ENCODE measurements at regions not wholly inside any gene's neighbourhood (a gene's known extent, or its start where the extent isn't known, plus 50 kb on each side); places are given as distances from the start of the nearest gene placed in this dataset.

- Histone ChIP-seq H3K4me2 (no peak overlapping the region), H3K9ac (no peak overlapping the region), H3K36me3 (no peaks in the 10 kb centered on the region), H3K27ac (no peak overlapping the region), H3K4me3 (no peak overlapping the region), H4K20me1 (no peaks in the 10 kb centered on the region), H3K9me3 (no peaks in the 10 kb centered on the region; the same call in 1 of the 2 replicates), H3K27me3 (no peaks in the 10 kb centered on the region), H3K4me1 (no peaks in the 10 kb centered on the region)
- no peak for TF ChIP-seq Cebpa-rat (IDR thresholded peaks at IDR 0.05)
Observed at GRCh38 chr17:5719976-5720375, 135.7 kb upstream of the NLRP1 start.

GRCh38 chr17:5730373-5730772 lies 146.1 kb upstream of the NLRP1 start:
- Histone ChIP-seq H3K27ac (no peak overlapping the region), H3K27me3 (0 out of 2 replicates have a peak, but pooled peaks cover 4% of the 10 kb centered on the region)

GRCh38 chr17:5740937-5741336 lies 156.6 kb upstream of the NLRP1 start:
- Histone ChIP-seq H3K4me1 (peaks cover 13% of the 10 kb centered on the region), H3K9me3 (no peaks in the 10 kb centered on the region), H3K4me2 (no peak overlapping the region), H3K27me3 (no peaks in the 10 kb centered on the region), H3K27ac (no peak overlapping the region), H3K9ac (no peak overlapping the region), H3K36me3 (no peaks in the 10 kb centered on the region), H4K20me1 (no peaks in the 10 kb centered on the region), H3K4me3 (no peak overlapping the region)
- no peak for TF ChIP-seq Cebpa-rat (IDR thresholded peaks at IDR 0.05)

More at GRCh38 chr17:5730373-5730772, 146.1 kb upstream of the NLRP1 start:
- H3K36me3 ChIP-seq, result no peaks in the 10 kb centered on the region
- H3K4me1 ChIP-seq, result no peaks in the 10 kb centered on the region
- H3K9me3 ChIP-seq, result no peaks in the 10 kb centered on the region
- no peak overlapping the region for H3K4me3 ChIP-seq
- H4K20me1 ChIP-seq, result no peaks in the 10 kb centered on the region
- TF ChIP-seq Cebpa-rat (IDR thresholded peaks at IDR 0.05), result no peak
- no peak overlapping the region for H3K9ac ChIP-seq
- H3K4me2 ChIP-seq, result no peak overlapping the region

GRCh38 chr17:5741810-5742209 lies 157.5 kb upstream of the NLRP1 start:
- Histone ChIP-seq H3K27me3 (no peaks in the 10 kb centered on the region), H3K4me1 (peaks cover 18% of the 10 kb centered on the region), H3K4me2 (no peak overlapping the region), H3K36me3 (no peaks in the 10 kb centered on the region), H4K20me1 (no peaks in the 10 kb centered on the region), H3K27ac (no peak overlapping the region), H3K4me3 (no peak overlapping the region), H3K9ac (no peak overlapping the region), H3K9me3 (no peaks in the 10 kb centered on the region)
- TF ChIP-seq Cebpa-rat (IDR thresholded peaks at IDR 0.05), result no peak

GRCh38 chr17:5745111-5745813 lies 161.0 kb upstream of the NLRP1 start:
- no peak overlapping the region for H3K4me3 ChIP-seq
- no peak for TF ChIP-seq Cebpa-rat (IDR thresholded peaks at IDR 0.05)
- no peaks in the 10 kb centered on the region for H3K9me3 ChIP-seq
- peaks cover 18% of the 10 kb centered on the region for H3K4me1 ChIP-seq
- H3K36me3 ChIP-seq, result no peaks in the 10 kb centered on the region
- H3K27me3 ChIP-seq, result no peaks in the 10 kb centered on the region
- H3K4me2 ChIP-seq, result peak overlapping the region; percentile 28
- H3K9ac ChIP-seq, result no peak overlapping the region
- H4K20me1 ChIP-seq, result no peaks in the 10 kb centered on the region
- H3K27ac ChIP-seq, result no peak overlapping the region

GRCh38 chr17:5747276-5747675 lies 163.0 kb upstream of the NLRP1 start:
- H4K20me1 ChIP-seq, result no peaks in the 10 kb centered on the region

GRCh38 chr17:5747964-5748363 lies 163.7 kb upstream of the NLRP1 start:
- H3K27ac ChIP-seq, result no peak overlapping the region

More at GRCh38 chr17:5747276-5747675, 163.0 kb upstream of the NLRP1 start:
- H3K9ac ChIP-seq, result no peak overlapping the region
- TF ChIP-seq Cebpa-rat (IDR thresholded peaks at IDR 0.05), result no peak
- no peak overlapping the region for H3K4me2 ChIP-seq
- no peaks in the 10 kb centered on the region for H3K36me3 ChIP-seq
- peaks cover 18% of the 10 kb centered on the region for H3K4me1 ChIP-seq
- H3K27me3 ChIP-seq, result no peaks in the 10 kb centered on the region
- no peak overlapping the region for H3K4me3 ChIP-seq
- no peak overlapping the region for H3K27ac ChIP-seq
- no peaks in the 10 kb centered on the region for H3K9me3 ChIP-seq

GRCh38 chr17:5753421-5753820 lies 169.1 kb upstream of the NLRP1 start:
- H3K4me3 ChIP-seq, result no peak overlapping the region

More at GRCh38 chr17:5747964-5748363, 163.7 kb upstream of the NLRP1 start:
- Histone ChIP-seq H3K27me3 (no peaks in the 10 kb centered on the region), H3K4me3 (no peak overlapping the region), H3K9me3 (no peaks in the 10 kb centered on the region), H3K4me2 (no peak overlapping the region), H4K20me1 (no peaks in the 10 kb centered on the region), H3K9ac (no peak overlapping the region), H3K4me1 (peaks cover 18% of the 10 kb centered on the region), H3K36me3 (no peaks in the 10 kb centered on the region)
- no peak for TF ChIP-seq Cebpa-rat (IDR thresholded peaks at IDR 0.05)

GRCh38 chr17:5757314-5757907 lies 173.1 kb upstream of the NLRP1 start:
- Histone ChIP-seq H3K36me3 (no peaks in the 10 kb centered on the region), H3K4me2 (no peak overlapping the region), H3K4me1 (no peaks in the 10 kb centered on the region), H3K4me3 (no peak overlapping the region), H3K9me3 (no peaks in the 10 kb centered on the region), H3K27ac (no peak overlapping the region), H3K9ac (no peak overlapping the region), H3K27me3 (no peaks in the 10 kb centered on the region), H4K20me1 (no peaks in the 10 kb centered on the region)
- TF ChIP-seq Cebpa-rat (IDR thresholded peaks at IDR 0.05), result no peak

More at GRCh38 chr17:5753421-5753820, 169.1 kb upstream of the NLRP1 start:
- no peaks in the 10 kb centered on the region for H3K4me1 ChIP-seq
- H3K36me3 ChIP-seq, result no peaks in the 10 kb centered on the region
- TF ChIP-seq Cebpa-rat (IDR thresholded peaks at IDR 0.05), result no peak
- no peaks in the 10 kb centered on the region for H3K27me3 ChIP-seq
- H3K9me3 ChIP-seq, result no peaks in the 10 kb centered on the region
- H3K27ac ChIP-seq, result no peak overlapping the region
- H3K9ac ChIP-seq, result no peak overlapping the region
- no peak overlapping the region for H3K4me2 ChIP-seq
- H4K20me1 ChIP-seq, result no peaks in the 10 kb centered on the region

- Histone ChIP-seq H3K27ac (no peak overlapping the region), H3K9ac (no peak overlapping the region), H3K4me2 (no peak overlapping the region), H3K9me3 (no peaks in the 10 kb centered on the region), H3K4me1 (no peaks in the 10 kb centered on the region), H3K36me3 (no peaks in the 10 kb centered on the region), H3K4me3 (no peak overlapping the region), H3K27me3 (no peaks in the 10 kb centered on the region), H4K20me1 (no peaks in the 10 kb centered on the region)
- no peak for TF ChIP-seq Cebpa-rat (IDR thresholded peaks at IDR 0.05)
Observed at GRCh38 chr17:5758651-5759050, 174.3 kb upstream of the NLRP1 start.
